Astrocyte (in vitro differentiated cells and primary cell): ENCODE measurements at regions not wholly inside any gene's neighbourhood (a gene's known extent, or its start where the extent isn't known, plus 50 kb on each side); places are given as distances from the start of the nearest gene placed in this dataset.

Experiments
- DNase-seq: peaks from one replicate; pipeline ENCODE4 v3.0.0-alpha.2; 2010; ENCODE audit warnings: low read depth
- FAIRE-seq: peaks from 2 replicates; lab custom pipeline; 2011; peaks lifted over from hg19 to GRCh38; lab: Jason Lieb, UNC
- H2AFZ ChIP-seq: 2 replicates; pipeline ENCODE4 v1.6.0; 2012; ENCODE audit warnings: low read depth, low read length, inconsistent platforms
- H3K27ac ChIP-seq: 2 replicates; pipeline ENCODE4 v1.5.1; 2011; ENCODE audit warnings: low read depth, low read length, inconsistent platforms
- H3K27me3 ChIP-seq: 2 replicates; pipeline ENCODE4 v1.6.0; 2011; ENCODE audit warnings: low read length, inconsistent platforms; ENCODE audit not compliant: insufficient read depth
- H3K36me3 ChIP-seq: 2 replicates; pipeline ENCODE4 v1.5.1; 2011; ENCODE audit warnings: low read length, inconsistent platforms; ENCODE audit not compliant: insufficient read depth
- H3K4me1 ChIP-seq: 2 replicates; pipeline ENCODE4 v1.5.1; 2011; ENCODE audit warnings: low read length, inconsistent platforms; ENCODE audit not compliant: insufficient read depth
- H3K4me2 ChIP-seq: 2 replicates; pipeline ENCODE4 v1.6.0; 2012; ENCODE audit warnings: low read length, inconsistent platforms
- H3K4me3 ChIP-seq: 2 replicates; pipeline ENCODE4 v1.5.1; 2011; ENCODE audit warnings: low read depth, mild to moderate bottlenecking, low read length, inconsistent platforms; ENCODE audit not compliant: insufficient read depth
- H3K79me2 ChIP-seq: 2 replicates; pipeline ENCODE4 v1.6.0; 2012; ENCODE audit warnings: mild to moderate bottlenecking, low read length, inconsistent platforms; ENCODE audit not compliant: insufficient read depth
- H3K9ac ChIP-seq: 2 replicates; pipeline ENCODE4 v1.6.0; 2012; ENCODE audit warnings: mild to moderate bottlenecking, low read length, inconsistent platforms
- H3K9me3 ChIP-seq: 2 replicates; pipeline ENCODE4 v1.5.1; 2012; ENCODE audit warnings: low read depth, mild to moderate bottlenecking, low read length, inconsistent platforms; ENCODE audit not compliant: insufficient read depth
- H4K20me1 ChIP-seq: 2 replicates; pipeline ENCODE4 v1.6.0; 2012; ENCODE audit warnings: low read length, inconsistent platforms; ENCODE audit not compliant: insufficient read depth
- H3K27ac Mint-ChIP-seq: one replicate; pipeline ENCODE4 v1.8.0; 2021; ENCODE audit warnings: mild to moderate bottlenecking, mixed read lengths; ENCODE audit not compliant: unreplicated experiment
- H3K27me3 Mint-ChIP-seq: one replicate; pipeline ENCODE4 v1.8.0; 2021; ENCODE audit warnings: low read depth, mixed read lengths; ENCODE audit not compliant: unreplicated experiment
- H3K36me3 Mint-ChIP-seq: one replicate; pipeline ENCODE4 v1.8.0; 2021; ENCODE audit warnings: low read depth, mixed read lengths; ENCODE audit not compliant: unreplicated experiment
- H3K4me1 Mint-ChIP-seq: one replicate; pipeline ENCODE4 v1.8.0; 2021; ENCODE audit warnings: low read depth, mixed read lengths; ENCODE audit not compliant: unreplicated experiment
- H3K4me3 Mint-ChIP-seq: one replicate; pipeline ENCODE4 v1.8.0; 2021; ENCODE audit warnings: mild to moderate bottlenecking, moderate library complexity, mixed read lengths; ENCODE audit not compliant: unreplicated experiment
- H3K9me3 Mint-ChIP-seq: one replicate; pipeline ENCODE4 v1.8.0; 2021; ENCODE audit warnings: mild to moderate bottlenecking, mixed read lengths; ENCODE audit not compliant: unreplicated experiment
- EZH2 ChIP-seq: IDR thresholded peaks from 2 replicates; pipeline ENCODE4 v1.6.1; 2012; ENCODE audit warnings: mild to moderate bottlenecking, low read length, inconsistent platforms; ENCODE audit not compliant: insufficient read depth
- TF ChIP-seq, protein P1 (sequence below): IDR thresholded peaks from 2 replicates; pipeline ENCODE4 v1.5.1; 2011; ENCODE audit warnings: low read depth, mild to moderate bottlenecking, inconsistent platforms, low read length, moderate library complexity; ENCODE audit not compliant: insufficient read depth

DNA sequence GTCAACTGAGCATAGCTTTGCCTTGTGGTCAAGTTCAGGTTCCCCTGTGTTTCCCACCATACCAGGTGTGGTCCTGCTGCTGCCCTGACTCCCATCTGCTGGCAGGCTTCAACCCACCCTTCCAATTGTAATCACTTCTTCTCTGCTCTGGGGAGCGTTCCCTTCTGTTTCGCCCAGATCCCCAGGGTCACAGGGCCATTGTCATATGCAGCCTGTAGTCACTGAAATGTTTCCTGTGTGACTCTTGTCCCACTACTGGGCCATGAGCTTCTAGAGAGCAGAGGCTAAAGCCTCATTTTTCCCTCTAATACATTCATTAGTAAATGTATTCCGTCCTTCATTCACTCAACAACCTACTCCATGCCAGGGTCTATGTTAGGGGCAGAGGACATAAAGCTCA lies 75.0 kb upstream of the LAPTM4A start:
- no peak overlapping the region for H2AFZ ChIP-seq
- H3K9ac ChIP-seq, result no peak overlapping the region
- Mint-ChIP-seq H3K4me3 (no peak overlapping the region), H3K4me1 (peaks cover 14% of the 10 kb centered on the region), H3K27me3 (peaks cover 12% of the 10 kb centered on the region), H3K27ac (no peak overlapping the region), H3K9me3 (no peaks in the 10 kb centered on the region), H3K36me3 (no peaks in the 10 kb centered on the region)
- H3K4me3 ChIP-seq, result no peak overlapping the region
- peaks cover 8% of the 10 kb centered on the region for H3K27me3 ChIP-seq
- no peak for TF ChIP-seq EZH2
- TF ChIP-seq, protein P1, sequence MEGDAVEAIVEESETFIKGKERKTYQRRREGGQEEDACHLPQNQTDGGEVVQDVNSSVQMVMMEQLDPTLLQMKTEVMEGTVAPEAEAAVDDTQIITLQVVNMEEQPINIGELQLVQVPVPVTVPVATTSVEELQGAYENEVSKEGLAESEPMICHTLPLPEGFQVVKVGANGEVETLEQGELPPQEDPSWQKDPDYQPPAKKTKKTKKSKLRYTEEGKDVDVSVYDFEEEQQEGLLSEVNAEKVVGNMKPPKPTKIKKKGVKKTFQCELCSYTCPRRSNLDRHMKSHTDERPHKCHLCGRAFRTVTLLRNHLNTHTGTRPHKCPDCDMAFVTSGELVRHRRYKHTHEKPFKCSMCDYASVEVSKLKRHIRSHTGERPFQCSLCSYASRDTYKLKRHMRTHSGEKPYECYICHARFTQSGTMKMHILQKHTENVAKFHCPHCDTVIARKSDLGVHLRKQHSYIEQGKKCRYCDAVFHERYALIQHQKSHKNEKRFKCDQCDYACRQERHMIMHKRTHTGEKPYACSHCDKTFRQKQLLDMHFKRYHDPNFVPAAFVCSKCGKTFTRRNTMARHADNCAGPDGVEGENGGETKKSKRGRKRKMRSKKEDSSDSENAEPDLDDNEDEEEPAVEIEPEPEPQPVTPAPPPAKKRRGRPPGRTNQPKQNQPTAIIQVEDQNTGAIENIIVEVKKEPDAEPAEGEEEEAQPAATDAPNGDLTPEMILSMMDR, result no peak
- no peaks in the 10 kb centered on the region for H3K9me3 ChIP-seq
- no peak overlapping the region for H3K4me2 ChIP-seq
- DNase-seq (no peak), FAIRE-seq (no peak)
- H3K36me3 ChIP-seq, result no peaks in the 10 kb centered on the region
- no peaks in the 10 kb centered on the region for H4K20me1 ChIP-seq
- peaks cover 9% of the 10 kb centered on the region for H3K4me1 ChIP-seq
- H3K79me2 ChIP-seq, result no peaks in the 10 kb centered on the region
- H3K27ac ChIP-seq, result no peak overlapping the region

DNA sequence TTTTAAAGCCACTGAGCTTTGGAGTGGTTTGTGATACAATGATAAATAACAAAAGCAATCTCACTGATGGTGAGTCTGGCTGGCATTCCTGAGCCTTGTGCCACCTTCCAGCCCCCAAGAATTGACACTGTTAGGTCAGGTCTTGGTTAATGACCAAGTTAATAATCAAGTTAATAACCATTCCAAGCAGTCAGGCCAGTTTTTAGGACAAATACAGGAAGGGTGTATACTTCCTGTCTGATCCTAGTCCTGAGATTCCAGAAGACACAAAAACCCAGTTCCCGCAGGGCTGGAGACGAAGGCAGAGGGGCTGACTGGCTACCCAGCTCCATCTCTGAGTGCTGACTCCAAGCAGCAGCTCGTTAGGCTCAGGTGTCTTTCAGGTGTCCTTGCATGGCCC lies 74.6 kb upstream of the LAPTM4A start:
- H3K27me3 Mint-ChIP-seq, result peaks cover 15% of the 10 kb centered on the region
- peaks cover 3% of the 10 kb centered on the region for H3K9me3 Mint-ChIP-seq
- Histone ChIP-seq H3K4me2 (no peak overlapping the region), H3K4me3 (no peak overlapping the region), H3K9me3 (no peaks in the 10 kb centered on the region), H3K27ac (no peak overlapping the region), H3K9ac (no peak overlapping the region), H3K36me3 (no peaks in the 10 kb centered on the region), H3K4me1 (peaks cover 5% of the 10 kb centered on the region), H3K79me2 (no peaks in the 10 kb centered on the region), H3K27me3 (peaks cover 8% of the 10 kb centered on the region), H2AFZ (no peak overlapping the region), H4K20me1 (no peaks in the 10 kb centered on the region)
- peaks cover 10% of the 10 kb centered on the region for H3K4me1 Mint-ChIP-seq
- FAIRE-seq (no peak), DNase-seq (no peak)
- no peaks in the 10 kb centered on the region for H3K36me3 Mint-ChIP-seq
- no peak overlapping the region for H3K27ac Mint-ChIP-seq
- H3K4me3 Mint-ChIP-seq, result no peak overlapping the region
- TF ChIP-seq, protein P1, result no peak
- no peak for TF ChIP-seq EZH2

DNA sequence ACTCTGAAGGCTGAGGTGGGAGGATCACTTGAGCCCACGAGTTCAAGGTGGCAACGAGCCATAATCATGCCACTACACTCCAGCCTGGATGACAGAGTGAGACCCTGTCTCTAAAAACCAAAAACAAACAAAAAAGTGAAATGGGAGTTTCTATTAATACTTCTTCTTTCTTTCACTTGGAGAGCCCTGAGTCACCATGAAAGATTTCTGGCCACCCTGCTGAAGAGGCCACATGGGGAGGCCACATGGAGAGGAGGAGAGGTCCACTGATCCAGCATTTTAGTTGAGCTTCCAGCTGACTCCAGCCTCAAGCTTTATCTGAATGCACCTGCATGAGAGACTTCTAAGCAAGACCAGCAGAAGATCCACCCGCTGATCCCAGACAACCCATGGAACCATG lies 74.2 kb upstream of the LAPTM4A start:
- Mint-ChIP-seq H3K4me3 (no peak overlapping the region), H3K9me3 (peaks cover 5% of the 10 kb centered on the region), H3K36me3 (no peaks in the 10 kb centered on the region), H3K27ac (no peak overlapping the region), H3K27me3 (peaks cover 19% of the 10 kb centered on the region), H3K4me1 (peaks cover 6% of the 10 kb centered on the region)
- H3K9me3 ChIP-seq, result no peaks in the 10 kb centered on the region
- no peak for DNase-seq
- peaks cover 8% of the 10 kb centered on the region for H3K27me3 ChIP-seq
- no peak overlapping the region for H3K9ac ChIP-seq
- H3K4me1 ChIP-seq, result peaks cover under 1% of the 10 kb centered on the region
- no peaks in the 10 kb centered on the region for H3K36me3 ChIP-seq
- H3K4me2 ChIP-seq, result no peak overlapping the region
- no peak overlapping the region for H2AFZ ChIP-seq
- TF ChIP-seq EZH2, result no peak
- TF ChIP-seq, protein P1, result no peak
- H4K20me1 ChIP-seq, result no peaks in the 10 kb centered on the region
- no peak overlapping the region for H3K27ac ChIP-seq
- H3K4me3 ChIP-seq, result no peak overlapping the region
- H3K79me2 ChIP-seq, result no peaks in the 10 kb centered on the region
- FAIRE-seq, result no peak
